ENCODE measurements at regions not wholly inside any gene's neighbourhood (a gene's known extent, or its start where the extent isn't known, plus 50 kb on each side); places are given as distances from the start of the nearest gene placed in this dataset.

DNA sequence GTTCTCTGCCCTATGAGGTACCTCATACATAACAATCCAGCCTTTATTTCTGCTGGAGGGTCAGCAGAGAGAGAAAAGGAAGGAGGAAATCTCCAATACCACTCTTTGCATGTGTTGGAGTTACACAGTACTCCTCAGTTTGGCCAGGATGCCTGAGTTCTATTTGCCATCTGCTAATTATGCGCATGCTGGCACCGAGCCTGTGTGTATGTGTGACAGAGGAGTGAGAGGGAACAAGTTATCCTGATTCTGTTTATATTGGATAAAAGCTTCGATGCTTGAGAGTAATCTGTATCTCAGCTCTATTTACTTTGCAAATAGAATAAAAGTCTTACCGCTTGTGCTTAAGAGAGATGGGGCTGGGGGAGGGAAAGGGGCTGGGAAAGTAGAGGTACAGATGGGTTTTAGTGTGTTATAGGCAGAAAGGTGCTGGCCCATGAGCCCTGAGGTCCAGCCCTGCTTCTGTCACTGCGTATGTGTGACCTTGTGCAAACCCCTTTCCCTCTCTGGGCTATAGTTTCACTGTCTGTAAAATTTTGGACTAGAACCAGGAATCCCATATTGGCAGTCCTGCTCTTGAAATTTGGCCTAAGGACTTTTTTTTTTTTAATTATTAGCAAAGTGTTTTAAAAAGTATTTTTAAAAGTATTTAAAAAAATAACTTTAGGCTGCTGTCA, 54.5 kb upstream of the PLXNA2 start:
- no peak for DNase-seq (ENCODE audit: low read depth)

DNA sequence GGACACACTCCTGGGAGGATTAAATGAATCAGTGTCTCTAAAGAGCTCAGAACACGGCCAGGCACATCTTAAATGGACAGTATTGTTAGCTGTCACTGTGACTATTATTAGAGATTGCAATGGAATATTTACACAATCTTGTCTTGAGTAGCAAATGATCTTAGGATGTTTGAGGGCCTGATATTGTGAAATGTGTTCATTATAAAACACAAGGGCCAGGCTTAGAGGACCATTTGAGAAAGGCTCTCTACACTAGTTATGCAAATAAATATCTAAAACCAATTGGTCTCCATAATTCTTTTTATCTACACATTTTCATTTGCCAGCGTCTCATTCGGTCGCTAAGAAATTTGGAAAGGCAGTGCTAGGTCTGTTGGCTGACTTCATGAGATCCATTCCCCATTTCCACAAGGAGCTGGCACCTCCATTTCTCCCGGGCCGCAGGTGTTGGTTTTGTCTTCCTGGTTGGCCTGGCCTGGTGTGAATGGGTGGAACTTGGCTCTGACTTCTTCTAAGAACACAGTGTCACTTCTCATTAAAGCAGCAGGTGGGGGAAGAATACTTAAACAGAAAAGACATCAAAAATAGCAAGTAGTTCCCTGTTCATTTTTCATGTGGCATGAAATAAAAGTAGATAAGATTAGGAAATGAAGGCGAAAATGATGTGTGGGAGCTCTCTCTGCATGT, 56.0 kb upstream of the PLXNA2 start:
- DNase-seq (ENCODE audit: low read depth): no peak

DNA sequence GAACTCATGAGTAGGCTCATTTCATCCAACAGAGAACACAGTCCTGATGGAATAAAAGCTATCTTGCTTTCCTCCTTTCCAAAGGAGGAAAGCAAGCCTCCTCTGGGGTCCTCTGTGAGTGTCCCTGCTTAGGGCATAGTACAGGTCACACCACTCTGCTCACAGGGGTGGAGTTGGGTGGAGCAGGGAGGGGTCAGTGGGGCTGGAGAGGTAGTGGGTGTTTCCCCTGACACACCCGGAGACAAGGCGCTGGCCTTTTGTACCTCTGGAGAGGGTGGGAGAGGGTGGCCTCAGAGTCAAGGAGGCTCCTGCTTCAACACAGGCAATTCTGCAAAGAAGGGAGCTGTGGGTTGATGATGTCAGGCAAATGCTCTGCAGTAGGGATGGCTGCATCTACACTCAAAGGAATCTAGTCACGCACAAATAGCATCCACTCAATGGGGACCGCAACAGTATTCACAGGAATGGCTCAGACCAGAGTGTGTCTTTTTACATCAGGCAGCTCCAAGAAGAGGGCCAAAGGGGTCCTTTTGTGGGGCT, 58.6 kb upstream of the PLXNA2 start:
- no peak for DNase-seq (ENCODE audit: low read depth)

DNA sequence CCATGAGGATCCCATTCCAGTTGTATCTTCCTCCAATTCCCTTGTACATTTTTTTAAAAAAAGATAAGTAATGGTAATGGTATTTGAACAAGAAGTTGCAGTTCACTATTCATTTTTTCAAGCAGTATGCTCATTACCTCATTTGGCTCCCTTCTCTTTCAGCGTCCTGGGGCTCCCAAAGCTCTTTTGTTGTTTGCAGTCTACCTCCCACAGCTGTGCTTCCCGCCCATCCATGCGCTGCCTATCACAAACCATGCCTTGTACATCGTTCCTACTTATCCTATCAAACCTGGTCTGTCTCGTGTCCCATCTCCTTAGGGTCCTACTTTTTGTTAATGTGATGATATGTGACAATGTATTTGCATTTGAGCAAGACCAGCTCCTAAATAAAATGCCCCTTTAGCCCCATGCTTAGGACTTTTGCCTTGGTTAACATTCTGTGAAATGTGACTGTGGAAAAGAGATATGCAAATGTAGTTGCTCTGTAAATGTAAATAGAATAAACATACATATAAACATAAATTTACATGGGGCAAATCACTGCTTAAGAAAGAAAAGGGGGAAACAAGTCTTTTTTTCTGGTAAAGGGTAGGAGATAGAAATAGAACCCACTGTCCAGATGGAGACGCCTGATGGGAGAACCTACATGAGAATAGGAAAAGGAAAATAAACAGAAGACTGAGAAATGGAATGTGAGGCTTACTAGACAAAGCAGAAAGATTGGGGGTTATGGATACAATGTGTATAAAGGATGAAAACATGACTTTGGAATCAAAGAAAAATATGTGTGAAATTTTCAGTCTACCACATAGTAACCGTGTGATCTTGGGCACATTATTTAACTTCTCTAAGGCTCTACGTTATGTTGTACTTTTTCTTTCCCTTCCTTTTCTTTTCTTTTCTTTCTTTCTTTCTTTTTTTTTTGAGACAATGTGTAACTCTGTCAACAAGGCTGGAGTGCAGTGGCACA, 59.8 kb upstream of the PLXNA2 start:
- no peak for DNase-seq (ENCODE audit: low read depth)

DNA sequence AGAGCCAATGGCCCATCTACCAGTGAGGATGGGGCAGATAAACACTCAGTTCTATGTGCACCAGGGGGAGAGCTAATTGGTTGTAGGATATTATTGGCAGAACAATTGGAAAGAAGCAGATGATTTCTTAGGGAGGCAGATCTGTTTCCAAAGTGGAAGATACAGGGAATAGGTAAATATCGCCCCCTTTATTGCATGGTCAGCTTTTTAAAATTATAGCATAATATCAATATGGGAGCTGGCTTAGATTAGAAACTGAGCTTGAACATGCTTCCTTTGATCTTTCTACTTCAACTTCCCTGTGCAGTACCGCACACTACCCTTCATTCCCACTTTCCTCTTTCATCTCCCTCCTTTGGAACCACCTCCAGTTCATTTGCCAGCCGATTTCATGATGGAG, 64.0 kb upstream of the PLXNA2 start:
- DNase-seq (ENCODE audit: low read depth): no peak

DNA sequence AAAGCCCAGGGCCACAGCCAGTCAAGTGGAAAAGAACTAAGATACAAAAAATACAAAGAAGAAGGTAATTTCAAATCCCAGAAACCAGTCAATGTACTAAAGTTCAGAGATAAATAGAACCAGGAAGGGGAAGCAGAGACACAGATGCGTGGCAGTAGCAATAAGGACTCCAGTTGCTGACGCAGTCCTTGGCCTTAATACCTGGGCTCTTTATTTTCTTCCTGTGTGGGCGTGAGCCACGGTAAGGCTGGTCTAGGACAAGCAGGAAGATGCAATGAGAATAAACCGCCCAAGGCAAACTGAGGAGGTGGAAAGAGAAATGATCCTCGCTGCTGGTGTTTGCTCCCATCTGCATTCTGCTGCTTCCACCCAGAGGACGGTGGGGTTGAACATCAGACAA, 65.6 kb upstream of the PLXNA2 start:
- DNase-seq (ENCODE audit: low read depth): no peak

DNA sequence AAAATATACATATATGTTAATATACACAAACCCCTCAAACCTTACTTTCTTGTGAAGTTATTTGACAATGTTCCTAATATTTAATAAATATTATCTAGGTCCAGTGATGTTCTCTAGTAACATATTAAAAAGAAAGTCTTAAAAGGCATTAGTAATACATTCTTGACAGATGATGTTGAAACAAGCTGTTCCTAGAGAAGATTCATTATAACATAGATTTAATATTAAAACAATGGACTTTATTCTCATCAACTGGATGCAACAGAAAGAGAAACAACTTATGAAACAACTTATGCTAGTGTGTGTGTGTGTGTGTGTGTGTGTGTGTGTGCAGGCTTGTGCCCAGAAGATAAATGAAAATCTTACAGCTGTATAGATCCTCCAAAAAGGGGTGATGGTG, 68.5 kb upstream of the PLXNA2 start:
- no peak for DNase-seq (ENCODE audit: low read depth)

DNA sequence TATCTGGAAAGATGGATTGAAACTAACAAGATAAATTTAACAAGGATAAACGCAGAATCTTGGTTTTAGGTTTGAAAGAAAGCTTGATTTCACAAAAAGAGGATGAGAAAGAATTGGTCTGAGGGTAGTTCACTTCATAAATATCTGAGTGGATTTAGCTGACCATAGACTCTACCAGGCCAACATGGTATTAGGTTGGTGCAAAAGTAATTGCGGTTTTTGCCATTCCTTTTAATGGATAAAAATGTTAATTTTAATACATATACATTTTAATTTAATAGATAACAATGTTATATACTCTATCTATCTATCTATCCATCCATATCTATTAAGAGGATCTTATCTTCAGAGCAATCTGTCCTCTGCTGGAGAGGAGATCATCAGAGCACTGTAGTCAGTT, 70.2 kb upstream of the PLXNA2 start:
- DNase-seq (ENCODE audit: low read depth): no peak

DNA sequence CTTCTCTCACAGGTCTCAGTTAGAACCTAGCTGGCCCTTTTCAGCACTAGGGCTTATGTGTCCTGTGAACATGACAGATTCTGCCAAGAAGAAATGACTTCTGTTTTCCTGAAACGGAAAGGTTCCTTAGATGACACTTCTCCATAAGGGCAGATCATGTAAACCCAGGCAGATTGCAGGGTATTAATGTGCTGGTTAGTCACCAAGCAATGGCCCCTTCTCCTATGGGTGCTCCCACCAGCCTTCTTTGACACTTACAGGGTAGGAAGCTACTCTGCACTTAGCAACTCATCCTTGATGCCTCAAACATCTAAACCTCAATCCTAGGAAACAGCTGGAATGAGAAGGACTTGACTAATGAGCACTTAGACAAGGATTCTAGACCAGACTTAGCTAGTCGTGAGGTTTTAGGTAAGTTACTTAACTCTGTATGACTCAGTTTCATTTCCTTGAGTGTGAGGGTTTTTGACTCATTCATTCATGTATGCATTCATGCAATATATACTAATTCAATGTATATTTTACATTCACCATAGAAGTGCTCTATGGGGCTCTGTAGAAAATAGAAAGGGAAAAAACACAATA, 74.1 kb upstream of the PLXNA2 start:
- DNase-seq (ENCODE audit: low read depth): no peak

DNA sequence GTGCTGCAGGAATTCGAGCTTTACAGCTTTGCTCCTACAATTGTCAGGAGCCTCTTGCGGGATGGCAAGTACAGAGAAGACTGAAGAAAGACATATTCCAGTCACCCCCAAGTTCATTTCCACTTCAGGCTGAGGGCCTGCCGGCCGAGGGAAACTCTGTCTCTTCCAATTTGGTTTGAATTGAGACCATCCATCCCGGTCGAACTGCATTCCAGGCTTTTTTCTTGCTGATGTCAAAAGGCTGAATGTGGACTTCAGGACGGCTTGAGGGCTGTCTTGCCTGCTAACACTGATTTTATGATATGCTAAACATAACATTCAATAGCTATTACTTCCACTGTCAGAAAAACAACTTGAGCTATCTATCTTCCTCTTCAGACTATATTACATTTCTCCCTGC, 79.8 kb upstream of the PLXNA2 start:
- no peak for DNase-seq (ENCODE audit: low read depth)

DNA sequence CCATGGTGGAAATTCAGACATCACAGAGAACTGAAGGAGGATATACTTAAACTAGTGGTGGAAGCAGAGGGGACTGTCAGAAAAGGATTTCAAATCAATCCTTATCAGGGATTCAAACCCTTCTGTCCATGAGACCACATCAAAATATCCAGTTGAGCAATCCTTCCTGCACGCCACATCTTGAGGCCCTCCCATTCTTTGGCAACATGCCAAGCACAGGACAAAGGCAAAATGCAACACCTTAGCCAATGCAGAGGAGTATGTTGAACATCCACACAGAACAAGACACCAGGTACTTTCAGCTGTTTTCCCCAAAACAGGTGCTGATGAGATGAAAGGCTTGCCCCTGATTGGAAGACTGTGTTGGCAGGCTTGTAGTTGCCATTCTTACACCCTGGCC, 81.8 kb upstream of the PLXNA2 start:
- DNase-seq (ENCODE audit: low read depth): no peak

DNA sequence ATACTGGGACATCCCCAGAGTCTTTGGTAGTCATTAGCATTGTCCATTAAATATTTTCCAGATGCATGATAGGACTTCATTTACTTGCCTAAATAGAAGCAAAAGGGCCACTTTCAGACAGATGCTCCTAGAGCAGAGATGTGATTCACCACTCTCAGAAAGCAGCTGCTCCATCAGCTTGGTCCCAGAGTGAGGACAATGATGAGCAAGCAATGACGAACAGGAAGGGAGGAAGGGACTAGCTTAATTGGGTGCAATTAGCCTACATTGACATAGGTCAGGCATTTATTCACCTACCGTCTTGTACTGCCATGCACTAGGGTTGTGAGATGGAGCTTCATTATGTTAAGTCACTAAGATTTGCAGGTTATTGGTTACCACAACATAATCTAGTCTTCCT, 85.1 kb upstream of the PLXNA2 start:
- DNase-seq (ENCODE audit: low read depth): peak; percentile 14

DNA sequence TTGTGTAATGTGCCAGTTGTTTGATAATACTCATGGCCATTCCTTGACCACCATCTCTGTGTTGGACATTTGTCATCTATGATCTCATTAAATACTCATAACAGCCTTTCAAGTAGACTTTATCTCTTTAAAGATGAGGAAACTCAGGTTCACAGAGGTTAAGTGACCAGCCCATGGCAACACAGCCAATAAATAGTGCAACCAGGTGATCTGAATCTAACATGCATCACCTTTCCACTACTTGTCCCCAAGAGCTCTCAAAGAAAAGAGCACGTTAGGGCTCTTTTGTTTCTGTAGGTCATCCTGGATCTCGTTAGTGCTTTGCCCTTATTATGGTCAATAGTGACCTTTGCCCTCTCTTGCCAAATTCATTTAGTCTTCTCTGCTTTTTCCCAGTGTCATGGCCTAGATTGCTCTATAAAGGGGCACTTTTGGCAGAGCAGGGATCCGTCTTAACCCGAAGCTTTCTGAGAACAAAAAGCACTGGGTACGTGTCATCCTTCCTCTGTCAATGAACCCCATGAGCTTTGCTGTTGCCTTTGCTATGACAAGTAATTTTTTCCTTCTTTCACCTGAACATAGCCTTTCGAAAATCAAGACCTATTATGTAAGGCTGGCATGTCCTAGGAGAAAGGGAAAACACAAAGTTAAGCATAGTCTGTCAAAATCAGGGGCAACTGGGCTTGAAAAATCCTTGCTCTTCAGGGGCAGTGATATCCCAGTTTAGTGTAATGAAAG, 88.0 kb upstream of the PLXNA2 start:
- no peak for DNase-seq (ENCODE audit: low read depth)

DNA sequence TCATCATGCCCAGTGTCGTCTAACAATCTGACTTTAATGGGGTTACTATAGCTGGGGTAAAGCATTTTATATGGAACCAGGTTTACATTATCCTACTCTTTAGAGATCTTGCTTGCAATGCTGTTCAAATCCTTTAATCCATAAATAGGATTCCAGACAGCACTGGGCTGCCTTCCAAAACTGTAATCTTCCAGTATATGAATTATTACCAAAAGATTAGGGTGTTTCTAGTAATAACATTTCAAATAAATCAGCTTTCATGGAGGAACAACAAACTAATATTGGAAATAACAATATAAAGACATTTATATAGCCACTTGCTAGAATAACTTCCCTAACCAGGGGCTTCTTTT, 88.6 kb upstream of the PLXNA2 start:
- DNase-seq (ENCODE audit: low read depth): no peak

DNA sequence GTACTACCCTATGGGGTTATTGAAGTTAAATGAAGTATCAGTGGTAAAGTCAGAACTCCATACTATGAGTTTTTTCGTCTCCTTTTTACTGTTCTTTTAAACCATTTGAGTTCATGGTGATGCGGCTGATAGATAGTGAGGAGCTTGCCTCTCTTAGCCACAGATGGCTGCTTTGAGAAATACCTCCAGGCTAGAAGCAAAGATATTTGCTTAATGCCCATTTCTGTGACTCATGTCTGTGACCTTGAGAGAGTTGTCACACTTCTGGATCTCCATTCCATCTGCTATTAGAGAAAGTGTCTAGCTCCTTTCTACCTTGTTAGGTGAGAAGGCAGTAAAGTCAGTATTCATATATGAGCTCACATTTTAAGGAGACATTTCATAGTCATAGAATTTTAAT, 89.5 kb upstream of the PLXNA2 start:
- DNase-seq (ENCODE audit: low read depth): no peak

DNA sequence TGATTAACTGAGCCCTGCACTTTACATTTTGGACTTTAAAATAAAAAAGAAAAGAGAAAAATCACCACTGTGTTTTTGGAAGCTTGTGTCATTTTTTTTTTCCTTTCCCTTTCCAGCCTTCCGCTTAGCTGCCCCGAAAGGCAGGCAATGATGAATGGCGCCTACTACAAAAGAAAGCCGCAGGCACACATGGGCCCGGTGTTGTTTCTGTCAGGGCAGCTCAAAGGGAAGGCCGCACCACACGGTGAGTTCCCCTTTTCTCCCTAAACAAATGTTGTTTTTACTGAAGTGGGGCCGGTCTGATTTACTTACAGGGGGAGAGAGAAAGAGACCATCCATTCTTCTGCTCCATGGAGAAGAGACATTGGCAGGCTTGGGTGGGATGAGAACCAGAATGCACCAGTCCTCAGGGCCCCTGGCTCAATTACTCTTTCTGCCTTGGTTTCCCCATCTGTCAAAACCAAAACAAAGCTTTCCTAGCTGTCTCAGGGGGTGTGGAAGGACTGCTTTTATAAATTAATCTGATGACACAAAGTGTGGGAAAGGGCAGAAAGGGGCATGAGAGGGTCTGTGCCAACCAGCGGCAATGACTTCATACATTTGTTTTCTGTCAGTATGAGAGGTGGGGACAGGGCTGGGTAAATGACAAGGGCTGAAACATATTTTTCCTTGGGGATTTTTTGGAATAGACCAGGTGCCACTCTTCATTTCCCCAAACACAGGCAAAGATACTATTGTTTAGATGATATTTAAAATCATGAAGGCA, 91.4 kb upstream of the PLXNA2 start:
- no peak for DNase-seq (ENCODE audit: low read depth)

DNA sequence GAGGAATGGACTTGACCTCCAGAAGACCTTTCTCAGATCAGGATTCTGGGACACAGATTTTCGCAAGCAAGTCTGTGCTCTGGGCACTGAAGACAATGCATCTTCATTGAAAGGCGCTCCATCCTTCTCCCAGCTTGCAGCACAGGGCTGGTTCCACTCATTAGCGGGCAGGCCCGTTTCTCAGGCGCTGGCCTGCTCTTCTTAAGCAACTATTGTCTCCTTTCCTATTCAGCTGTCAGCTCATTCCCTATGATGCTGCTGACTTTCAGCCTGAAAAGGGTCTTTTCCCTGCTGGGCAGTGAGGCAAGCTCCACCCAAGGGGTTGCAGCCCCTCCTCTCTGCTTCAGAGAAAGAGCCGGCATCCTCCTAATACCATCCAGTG, 91.9 kb upstream of the PLXNA2 start:
- no peak for DNase-seq (ENCODE audit: low read depth)

DNA sequence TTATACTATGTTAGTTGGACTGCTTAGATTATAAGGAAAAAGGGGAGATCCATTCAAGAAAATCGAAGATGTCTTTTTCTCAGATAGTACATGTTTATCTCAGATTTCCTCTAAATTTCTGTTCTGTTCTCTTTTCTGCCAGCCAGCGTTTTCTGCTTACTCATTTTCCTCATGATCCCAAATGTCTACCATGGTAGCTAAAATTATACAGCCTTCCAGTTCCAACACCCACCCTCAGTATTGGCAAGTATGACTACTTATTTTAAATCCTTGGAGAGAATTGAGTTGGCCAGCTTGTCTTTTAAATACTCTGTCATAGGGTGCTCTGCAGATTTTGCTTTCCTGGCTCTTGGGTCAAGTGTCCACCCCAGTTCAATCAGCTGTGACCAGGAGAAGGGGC, 95.7 kb upstream of the PLXNA2 start:
- no peak for DNase-seq (ENCODE audit: low read depth)

DNA sequence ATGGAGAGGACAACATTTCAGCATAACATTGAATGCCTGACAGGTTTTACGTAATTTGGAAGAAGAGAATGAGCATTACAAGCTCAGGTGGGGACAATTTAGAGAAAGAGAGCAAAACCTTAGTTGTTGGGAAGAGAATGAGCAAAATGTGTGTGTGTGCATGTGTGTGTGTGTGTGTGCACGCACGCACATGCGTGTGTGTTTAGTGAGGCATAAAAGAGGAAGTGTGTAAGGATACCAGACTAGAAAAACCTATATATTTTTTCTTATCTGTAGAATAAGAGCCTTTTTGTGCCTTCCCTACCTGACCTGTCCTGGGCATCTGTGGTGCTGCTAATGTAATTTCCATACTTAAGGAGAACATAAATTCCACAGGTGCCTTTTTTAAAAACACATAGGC, 99.0 kb upstream of the PLXNA2 start:
- no peak for DNase-seq (ENCODE audit: low read depth)

DNA sequence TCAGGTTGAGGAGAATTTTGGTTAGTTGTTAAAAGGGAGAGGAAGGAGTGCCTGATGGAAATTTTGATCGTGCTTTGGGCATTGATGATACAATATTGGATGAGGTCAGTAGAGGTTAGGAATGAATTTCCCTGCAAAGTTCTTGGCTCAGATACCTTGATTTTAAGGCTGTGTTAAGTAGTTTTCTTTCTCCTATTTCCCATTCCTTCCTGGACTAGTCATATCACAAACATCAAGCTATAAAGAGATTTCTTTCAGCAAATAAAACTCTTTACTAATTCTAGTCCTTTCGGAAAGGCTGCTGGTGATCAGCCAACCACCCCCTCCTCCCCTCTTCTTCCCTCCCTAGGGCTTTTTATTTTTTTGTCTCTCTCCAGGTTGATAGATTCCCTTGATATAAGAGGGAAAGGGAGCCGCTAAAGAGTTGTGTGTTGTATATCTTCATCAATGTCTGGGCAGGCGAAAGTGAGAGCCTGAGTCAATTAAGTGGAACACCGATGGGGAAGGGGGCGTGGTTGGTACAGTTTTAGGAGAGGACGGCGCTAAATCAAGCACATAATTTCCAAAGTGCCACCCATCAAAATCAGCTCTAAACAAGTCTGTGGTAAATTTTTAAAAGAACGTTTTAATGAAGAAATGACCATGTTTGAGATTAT, 100.1 kb upstream of the PLXNA2 start:
- DNase-seq (ENCODE audit: low read depth): no peak

Data from myocyte (in vitro differentiated cells).